KMS-11 (cell line): ENCODE measurements at regions not wholly inside any gene's neighbourhood (a gene's known extent, or its start where the extent isn't known, plus 50 kb on each side); places are given as distances from the start of the nearest gene placed in this dataset.

Experiments used
- H2AFZ ChIP-seq: fragments of 200-600 bp; sonication (generic); 2 replicates; pipeline ENCODE4 v1.6.1; 2016; ENCODE audit warnings: antibody characterized with exemption, mixed run types, low read depth
- H3K27ac ChIP-seq: fragments of 200-600 bp; sonication (generic); 2 replicates; pipeline ENCODE4 v1.6.1; 2016; ENCODE audit warnings: mild to moderate bottlenecking, mixed run types
- H3K27me3 ChIP-seq: fragments of 200-600 bp; sonication (generic); 2 replicates; pipeline ENCODE4 v1.6.1; 2017; ENCODE audit warnings: mild to moderate bottlenecking, low read depth, mixed run types, moderate library complexity; ENCODE audit not compliant: insufficient read depth
- H3K36me3 ChIP-seq: fragments of 200-600 bp; sonication (generic); 2 replicates; pipeline ENCODE4 v1.6.1; 2017; ENCODE audit warnings: mild to moderate bottlenecking, mixed run types; ENCODE audit not compliant: insufficient read depth
- H3K4me1 ChIP-seq: fragments of 200-600 bp; sonication (generic); 2 replicates; pipeline ENCODE4 v1.6.1; 2016; ENCODE audit warnings: mild to moderate bottlenecking, low read depth, mixed run types; ENCODE audit not compliant: poor library complexity, severe bottlenecking
- H3K4me2 ChIP-seq: fragments of 200-600 bp; sonication (generic); 2 replicates; pipeline ENCODE4 v1.7.0; 2016; ENCODE audit warnings: mild to moderate bottlenecking, mixed run types
- H3K4me3 ChIP-seq: fragments of 200-600 bp; sonication (generic); IDR thresholded peaks from 2 replicates; pipeline ENCODE4 v1.6.1; 2017; ENCODE audit warnings: low read depth, low read length, mixed read lengths; ENCODE audit not compliant: insufficient read depth
- H3K79me2 ChIP-seq: fragments of 200-600 bp; sonication (generic); 2 replicates; pipeline ENCODE4 v1.6.1; 2016; ENCODE audit warnings: low read depth, mixed run types; ENCODE audit not compliant: insufficient read depth
- H3K9ac ChIP-seq: fragments of 200-600 bp; sonication (generic); 2 replicates; pipeline ENCODE4 v1.6.1; 2016; ENCODE audit warnings: mild to moderate bottlenecking, mixed run types
- H4K20me1 ChIP-seq: fragments of 200-600 bp; sonication (generic); 2 replicates; pipeline ENCODE4 v1.6.1; 2016; ENCODE audit warnings: mild to moderate bottlenecking, mixed run types; ENCODE audit not compliant: insufficient read depth
- CTCF ChIP-seq: fragments of 200-600 bp; sonication (generic); conservative IDR thresholded peaks from 2 replicates; pipeline ENCODE4 v1.6.1; 2017; ENCODE audit warnings: low read depth, mild to moderate bottlenecking, antibody characterized with exemption, low read length, moderate library complexity, mixed read lengths

GRCh38 chr15:93587059-93587521, 498.1 kb upstream of the RGMA start:
- Histone ChIP-seq H3K4me1 (no peaks in the 10 kb centered on the region), H4K20me1 (no peaks in the 10 kb centered on the region), H3K79me2 (no peaks in the 10 kb centered on the region), H2AFZ (no peak overlapping the region), H3K9ac (no peak overlapping the region), H3K4me2 (no peak overlapping the region), H3K27ac (no peak overlapping the region), H3K36me3 (no peaks in the 10 kb centered on the region), H3K4me3 (no peak overlapping the region), H3K27me3 (no peaks in the 10 kb centered on the region)
- TF ChIP-seq CTCF = no peak

GRCh38 chr15:93585012-93585411, 496.0 kb upstream of the RGMA start:
- no peak for TF ChIP-seq CTCF
- no peaks in the 10 kb centered on the region for H3K27me3 ChIP-seq

GRCh38 chr15:93583968-93584367, 495.0 kb upstream of the RGMA start:
- Histone ChIP-seq H3K36me3 (no peaks in the 10 kb centered on the region), H4K20me1 (no peaks in the 10 kb centered on the region), H3K9ac (no peak overlapping the region), H3K27ac (no peak overlapping the region), H3K4me1 (no peaks in the 10 kb centered on the region), H3K27me3 (no peaks in the 10 kb centered on the region), H3K4me3 (no peak overlapping the region), H3K4me2 (no peak overlapping the region), H3K79me2 (no peaks in the 10 kb centered on the region), H2AFZ (no peak overlapping the region)
- TF ChIP-seq CTCF = no peak

More at GRCh38 chr15:93585012-93585411, 496.0 kb upstream of the RGMA start:
- H3K4me1 ChIP-seq = no peaks in the 10 kb centered on the region
- H4K20me1 ChIP-seq = no peaks in the 10 kb centered on the region
- H3K27ac ChIP-seq = no peak overlapping the region
- no peak overlapping the region for H3K4me2 ChIP-seq
- H3K79me2 ChIP-seq = no peaks in the 10 kb centered on the region
- H3K9ac ChIP-seq = no peak overlapping the region
- no peaks in the 10 kb centered on the region for H3K36me3 ChIP-seq
- H2AFZ ChIP-seq = no peak overlapping the region
- no peak overlapping the region for H3K4me3 ChIP-seq

GRCh38 chr15:93583552-93583951, 494.5 kb upstream of the RGMA start:
- no peak for TF ChIP-seq CTCF
- H3K27me3 ChIP-seq = no peaks in the 10 kb centered on the region

GRCh38 chr15:93570527-93570926, 481.5 kb upstream of the RGMA start:
- Histone ChIP-seq H3K4me3 (no peak overlapping the region), H3K27ac (no peak overlapping the region), H3K36me3 (no peaks in the 10 kb centered on the region), H3K4me2 (no peak overlapping the region), H3K9ac (no peak overlapping the region), H4K20me1 (no peaks in the 10 kb centered on the region), H3K4me1 (no peaks in the 10 kb centered on the region), H3K79me2 (no peaks in the 10 kb centered on the region), H2AFZ (no peak overlapping the region), H3K27me3 (no peaks in the 10 kb centered on the region)
- no peak for TF ChIP-seq CTCF

More at GRCh38 chr15:93583552-93583951, 494.5 kb upstream of the RGMA start:
- Histone ChIP-seq H3K4me3 (no peak overlapping the region), H3K27ac (no peak overlapping the region), H4K20me1 (no peaks in the 10 kb centered on the region), H3K36me3 (no peaks in the 10 kb centered on the region), H2AFZ (no peak overlapping the region), H3K4me2 (no peak overlapping the region), H3K9ac (no peak overlapping the region), H3K79me2 (no peaks in the 10 kb centered on the region), H3K4me1 (no peaks in the 10 kb centered on the region)
